D341Med (cell line): ENCODE measurements at regions not wholly inside any gene's neighbourhood (a gene's known extent, or its start where the extent isn't known, plus 50 kb on each side); places are given as distances from the start of the nearest gene placed in this dataset.
"Not testable (repeated sequence)": the region's sequence is repeated elsewhere in the genome, so short reads cannot be mapped to it uniquely, and the experiment has no call there.

ENCODE experiments used
- DNase-seq: peaks from one replicate; pipeline ENCODE4 v3.0.0; 2012; ENCODE audit warnings: low spot score

DNA sequence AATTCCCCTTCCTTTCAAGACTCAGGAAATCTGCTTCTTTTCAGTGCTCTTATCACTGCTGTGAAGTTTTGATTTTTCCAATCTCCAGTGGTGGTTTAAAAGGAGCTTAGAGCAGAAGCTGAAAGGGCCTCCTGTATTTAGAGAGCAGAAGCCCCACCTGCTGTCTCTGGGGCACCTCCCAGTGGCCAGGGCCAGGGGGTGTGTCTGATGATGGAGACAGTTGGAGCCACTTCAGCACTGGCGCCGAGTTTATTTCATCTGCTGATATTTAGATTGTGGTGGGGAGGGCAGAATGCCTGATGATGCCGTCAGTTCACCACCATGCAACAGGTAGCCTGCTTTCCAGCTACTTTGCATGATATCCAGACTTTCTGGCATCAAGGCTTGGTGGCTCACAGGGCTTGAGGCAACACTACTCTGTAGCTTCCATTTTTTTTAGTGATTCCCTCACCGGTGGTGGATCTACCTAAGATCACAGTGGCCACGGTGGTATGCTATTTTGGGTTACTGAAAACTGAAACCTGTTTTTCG is 371.9 kb downstream of the KCNRG start:
- peak; percentile 64 for DNase-seq

DNA sequence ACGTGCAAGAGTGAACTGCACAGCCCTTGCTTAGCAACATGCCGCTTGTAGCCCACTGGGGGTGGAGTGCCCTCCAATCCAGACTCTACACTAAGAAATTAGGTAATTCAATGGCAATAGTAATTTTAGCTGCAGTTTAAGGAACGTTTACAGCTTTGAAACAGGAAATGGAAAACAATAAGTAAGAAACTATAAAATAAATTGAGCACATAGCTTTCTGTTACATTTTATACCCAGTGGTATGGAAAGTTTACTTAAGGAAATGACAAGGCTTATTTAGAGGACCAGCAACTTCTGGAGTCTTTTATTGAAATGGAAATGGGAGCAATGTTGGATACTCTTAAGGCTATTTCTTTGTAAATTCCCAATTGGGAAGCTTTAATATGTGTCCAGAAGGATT is 373.2 kb downstream of the KCNRG start:
- DNase-seq, result no peak

DNA sequence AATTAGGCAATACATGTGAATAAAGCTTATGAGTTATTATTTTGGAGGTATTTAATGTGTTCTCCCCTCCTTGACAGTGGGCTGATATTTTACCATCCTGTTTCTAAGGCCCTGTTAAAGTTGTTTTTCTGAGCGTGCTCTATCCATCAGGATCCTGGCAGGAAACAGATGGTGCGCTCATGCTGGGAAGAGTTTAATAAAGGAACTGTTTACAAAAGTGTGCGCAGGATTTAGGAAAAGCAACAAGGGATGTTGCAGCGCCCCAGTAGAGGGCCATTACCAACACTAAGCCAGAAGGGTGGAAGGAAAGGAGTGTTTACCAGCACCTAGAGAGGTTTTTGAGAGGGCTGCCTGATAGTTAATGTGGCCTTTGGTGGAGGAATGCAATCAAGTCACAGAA is 374.5 kb downstream of the KCNRG start:
- peak; percentile 54 for DNase-seq

DNA sequence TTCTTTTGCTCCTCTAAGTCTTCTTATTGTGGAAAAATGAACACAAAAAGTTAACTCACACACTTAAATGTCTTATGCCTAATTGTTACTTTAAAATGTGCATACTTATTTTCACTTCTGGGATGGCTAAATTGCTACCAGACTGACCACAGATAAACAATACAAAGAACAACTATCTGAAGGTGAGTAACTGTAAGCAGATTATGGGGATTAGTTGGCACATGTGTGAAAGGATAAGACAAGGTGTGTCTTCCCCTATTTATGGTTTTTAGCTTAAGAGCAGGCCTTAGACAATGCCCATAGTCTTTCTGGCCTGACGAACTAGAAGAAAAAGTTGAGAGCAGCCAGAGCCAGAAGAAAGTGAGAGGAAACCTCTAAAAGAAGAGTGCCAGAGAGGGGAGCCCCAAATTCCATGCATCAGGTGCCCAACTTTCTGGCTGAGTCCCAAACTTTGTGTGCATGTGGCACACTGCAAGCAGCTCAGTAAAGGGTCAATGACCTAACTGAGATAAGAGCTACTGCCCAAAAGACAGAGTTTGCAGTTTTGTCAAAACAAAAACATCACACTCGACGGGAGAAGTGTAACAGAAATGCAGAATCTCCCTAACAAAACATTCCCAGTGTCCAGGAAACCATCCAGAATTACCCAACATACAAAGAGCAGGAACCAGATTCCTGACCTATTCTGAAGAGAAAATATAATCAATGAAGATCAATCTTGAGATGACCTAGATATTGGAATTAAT is 375.4 kb downstream of the KCNRG start:
- DNase-seq, result no peak

DNA sequence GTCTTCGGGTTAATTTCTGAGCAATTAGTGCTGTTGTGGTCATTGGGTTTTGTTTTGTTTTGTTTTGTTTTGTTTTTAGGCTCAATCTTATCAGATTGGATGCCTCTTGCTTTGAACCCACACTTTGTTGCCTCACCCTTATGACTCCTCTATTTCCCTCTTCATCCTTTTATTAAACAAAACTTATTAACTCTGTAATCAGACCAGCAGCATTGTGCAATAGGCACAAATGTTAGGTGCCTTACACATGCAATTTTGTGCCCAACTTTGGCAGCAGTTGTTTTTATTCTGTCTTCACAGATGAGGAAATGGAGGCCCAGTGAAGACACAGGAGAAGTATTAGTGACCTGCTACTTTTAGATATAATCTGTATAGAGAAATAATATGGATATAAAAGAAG is 377.7 kb downstream of the KCNRG start:
- DNase-seq, result no peak

DNA sequence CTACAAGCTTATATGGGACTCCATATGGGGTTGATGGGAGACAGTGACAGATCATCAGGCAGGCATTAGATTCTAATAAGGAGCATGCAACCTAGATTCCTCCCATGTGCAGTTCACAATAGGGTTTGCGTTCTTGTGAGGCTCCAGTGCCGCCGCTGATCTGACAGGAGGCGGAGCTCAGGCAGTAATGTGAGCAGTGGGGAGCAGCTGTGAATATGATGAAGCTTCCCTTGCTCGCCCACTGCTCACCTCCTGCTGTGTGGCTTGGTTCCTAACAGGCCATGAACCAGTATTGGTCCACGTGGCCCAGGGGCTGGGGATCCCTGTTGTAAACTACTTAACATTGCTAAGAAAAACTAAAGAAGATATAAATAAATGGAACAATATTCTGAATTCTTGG is 378.4 kb downstream of the KCNRG start:
- peak; percentile 43 for DNase-seq

DNA sequence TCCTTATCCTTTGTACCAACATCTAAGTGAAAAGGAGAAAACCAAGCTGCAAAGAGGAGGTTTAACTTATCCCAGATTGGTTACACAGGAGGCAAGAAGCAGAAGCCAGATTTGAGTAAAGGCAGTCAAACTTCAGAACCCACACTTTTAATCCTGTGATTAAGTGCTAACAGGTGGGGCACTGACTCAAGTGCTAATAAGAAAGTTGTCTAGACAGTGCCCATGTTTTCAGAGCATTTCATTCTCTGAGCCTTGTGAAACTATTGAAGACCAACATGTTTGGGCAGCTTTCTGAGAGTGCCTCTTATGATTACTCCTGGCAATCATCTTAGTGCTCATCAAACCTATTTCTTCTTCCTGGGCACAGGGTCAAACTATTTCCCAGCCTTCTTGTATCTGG is 380.8 kb downstream of the KCNRG start:
- no peak for DNase-seq

DNA sequence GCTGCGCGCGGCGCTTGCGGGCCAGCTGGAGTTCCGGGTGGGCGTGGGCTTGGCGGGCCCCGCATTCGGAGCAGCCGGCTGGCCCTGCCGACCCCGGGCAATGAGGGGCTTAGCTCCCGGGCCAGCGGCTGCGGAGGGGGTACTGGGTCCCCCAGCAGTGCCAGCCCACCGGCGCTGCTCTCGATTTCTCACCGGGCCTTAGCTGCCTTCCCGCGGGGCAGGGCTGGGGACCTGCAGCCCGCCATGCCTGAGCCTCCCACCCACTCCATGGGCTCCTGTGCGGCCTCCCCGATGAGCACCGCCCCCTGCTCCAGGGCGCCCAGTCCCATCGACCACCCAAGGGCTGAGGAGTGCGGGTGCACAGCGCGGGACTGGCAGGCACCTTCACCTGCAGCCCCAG is 381.4 kb downstream of the KCNRG start:
- DNase-seq, result not testable (repeated sequence)

DNA sequence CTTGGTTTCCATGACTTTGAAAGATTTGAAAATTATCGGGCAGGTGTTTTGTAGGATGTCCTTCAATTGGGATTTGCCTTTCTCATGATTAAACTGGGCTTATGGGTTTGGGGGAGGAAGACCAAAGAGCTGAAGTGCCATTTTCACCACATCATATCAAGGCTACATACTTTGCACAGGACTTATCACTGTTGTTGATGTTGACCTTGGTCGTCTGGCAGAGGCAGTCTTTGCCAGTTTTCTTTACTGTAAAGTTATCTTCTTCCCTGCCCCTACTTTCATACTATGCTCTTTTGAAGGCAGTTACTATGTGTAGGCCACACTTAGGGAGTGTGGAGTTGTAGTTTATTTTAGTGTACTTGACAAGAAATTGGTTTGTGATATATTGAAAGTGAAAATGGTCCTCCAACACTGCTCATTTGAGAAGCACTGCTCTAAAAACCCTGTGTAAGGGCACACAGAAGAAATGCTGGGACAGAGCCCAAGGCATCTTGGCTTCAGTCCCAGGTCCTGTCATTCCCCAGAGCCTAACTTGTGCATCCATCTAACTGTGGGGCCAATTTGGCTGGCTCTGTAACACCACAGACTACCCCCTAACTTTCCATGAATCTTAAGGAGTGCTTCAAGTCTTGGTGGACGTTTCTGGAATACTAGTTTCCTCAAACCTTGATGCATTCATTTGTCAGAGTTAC is 384.9 kb downstream of the KCNRG start:
- DNase-seq, result no peak

DNA sequence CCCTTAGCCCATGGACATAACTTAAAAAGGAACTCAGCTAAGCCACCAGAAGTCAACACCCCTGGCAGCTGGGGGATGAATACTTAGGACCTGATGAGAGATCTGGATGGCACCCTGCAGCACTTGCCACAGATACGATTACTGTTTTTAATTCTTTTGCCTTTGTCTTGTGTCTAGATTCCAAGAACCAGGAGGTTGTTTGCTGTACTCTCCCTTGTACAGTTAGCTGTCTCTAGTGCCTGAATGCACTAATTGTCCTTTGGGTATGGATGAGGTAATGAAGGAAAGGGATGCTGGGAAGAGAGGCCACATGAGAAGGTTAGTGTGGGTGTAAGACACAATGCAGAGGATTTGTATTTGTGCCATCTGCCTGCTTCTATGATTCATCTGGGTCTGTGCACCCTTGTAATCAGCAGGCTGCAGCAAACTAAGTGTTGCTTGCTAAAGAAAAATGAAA is 385.8 kb downstream of the KCNRG start:
- peak; percentile 43 for DNase-seq

DNA sequence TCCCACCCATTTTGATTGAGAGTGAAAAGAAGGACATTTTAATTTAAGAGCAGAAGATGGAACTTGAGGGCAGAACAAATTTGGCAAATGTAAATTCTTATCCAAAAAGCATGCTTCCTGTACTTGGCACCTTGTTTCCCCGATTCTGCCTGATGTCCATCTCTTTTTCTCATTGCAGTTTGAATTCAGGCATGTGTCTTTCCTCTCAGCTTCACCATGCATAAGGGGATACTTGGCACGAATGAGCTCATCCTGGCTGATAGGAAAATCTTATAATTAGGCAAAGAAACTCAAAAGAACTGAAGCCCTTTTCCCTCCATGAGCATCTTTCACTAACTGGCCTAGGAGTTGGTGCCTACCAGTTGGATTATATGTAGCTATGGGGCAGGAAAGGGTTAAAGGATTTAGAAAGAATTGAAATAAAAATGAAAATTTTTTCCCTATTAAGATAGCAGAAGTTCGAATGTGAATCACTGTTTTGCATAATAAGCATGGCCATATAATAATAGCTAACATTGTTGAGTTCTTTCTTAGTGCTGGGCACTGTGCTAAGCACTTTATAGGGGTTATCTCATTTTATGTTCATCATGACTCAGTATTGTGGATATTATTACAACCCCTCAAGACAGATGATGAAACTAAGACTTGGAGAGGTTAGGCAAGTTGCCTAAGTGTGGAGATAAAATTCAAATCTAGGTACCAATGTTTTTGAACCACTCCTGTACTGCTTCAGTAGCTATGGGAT is 386.6 kb downstream of the KCNRG start:
- DNase-seq, result no peak

DNA sequence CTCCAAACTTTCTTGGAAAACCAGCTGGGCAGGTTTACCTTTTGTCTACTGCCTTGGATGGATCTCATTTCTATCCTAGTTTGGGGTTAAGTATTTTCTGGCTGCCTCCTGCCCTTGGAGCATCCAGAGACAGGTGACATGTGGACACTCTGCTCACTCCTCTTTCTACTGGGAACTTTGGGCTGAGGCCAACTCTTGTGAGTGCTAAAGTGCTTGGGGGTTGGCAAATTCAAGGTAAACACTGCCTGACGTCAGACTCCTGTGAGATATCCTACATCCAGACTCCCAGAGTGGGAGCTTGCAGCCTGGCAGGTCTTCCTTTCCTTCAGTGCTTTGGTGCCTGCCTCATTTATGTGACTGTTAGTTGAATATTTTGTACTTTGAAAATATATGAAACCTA is 388.1 kb downstream of the KCNRG start:
- no peak for DNase-seq

DNA sequence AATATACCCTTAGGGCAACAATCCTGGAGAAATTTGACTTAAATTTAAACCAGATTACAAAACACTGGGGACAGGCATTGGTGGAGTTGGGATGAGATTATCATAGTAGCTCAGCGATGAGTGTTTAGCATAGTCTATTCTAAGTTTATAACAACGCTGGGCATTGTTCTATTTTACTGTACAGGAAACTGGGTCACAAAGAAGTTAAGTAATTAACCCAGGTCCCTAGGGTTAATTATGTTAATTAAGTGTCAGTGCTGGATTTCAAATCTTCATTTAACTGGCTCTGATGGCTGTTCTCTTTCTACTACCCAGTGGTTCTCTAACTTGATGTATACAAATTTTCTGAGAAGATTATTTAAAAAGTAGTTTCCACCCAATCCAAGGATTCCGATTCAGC is 388.9 kb downstream of the KCNRG start:
- DNase-seq, result no peak

DNA sequence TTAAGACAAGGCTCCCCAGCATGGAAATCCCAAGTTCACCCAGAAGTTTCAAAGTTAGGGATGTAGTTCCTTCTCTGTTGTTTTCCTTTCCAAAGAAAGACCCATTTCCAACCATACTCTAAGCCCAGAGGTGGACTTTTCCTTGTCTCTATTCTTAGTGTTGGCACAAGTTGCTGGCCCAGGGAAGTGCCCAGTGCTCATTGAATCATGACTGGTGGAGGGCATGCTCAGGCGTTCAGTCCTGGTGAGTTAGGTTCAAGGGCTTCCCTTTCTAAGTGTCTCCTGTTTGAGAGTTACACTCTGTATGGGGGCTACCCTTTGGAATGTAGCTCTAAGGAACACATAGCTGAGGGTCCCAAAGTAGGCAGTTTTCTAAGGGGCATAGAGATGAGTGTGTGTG is 389.5 kb downstream of the KCNRG start:
- DNase-seq, result no peak

DNA sequence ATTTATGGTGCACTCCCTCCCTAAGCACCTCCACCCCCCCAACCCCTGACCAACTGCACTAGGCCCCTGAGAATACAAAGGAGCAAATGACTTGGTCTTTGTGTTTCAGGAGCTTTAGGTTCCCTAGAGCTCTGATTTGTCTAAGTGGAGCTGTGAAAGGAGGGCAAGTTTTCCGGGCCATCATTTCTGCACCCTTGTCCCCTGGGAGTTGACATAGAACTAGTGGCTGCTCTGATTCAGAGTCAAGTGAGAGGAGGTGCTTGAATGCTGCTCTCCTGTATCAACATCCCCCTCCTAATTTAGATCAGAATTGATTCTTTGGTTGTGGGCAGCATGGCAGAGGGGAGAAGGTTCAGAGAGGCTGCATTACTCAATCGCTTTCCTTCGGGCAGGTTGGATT is 391.6 kb downstream of the KCNRG start:
- no peak for DNase-seq

DNA sequence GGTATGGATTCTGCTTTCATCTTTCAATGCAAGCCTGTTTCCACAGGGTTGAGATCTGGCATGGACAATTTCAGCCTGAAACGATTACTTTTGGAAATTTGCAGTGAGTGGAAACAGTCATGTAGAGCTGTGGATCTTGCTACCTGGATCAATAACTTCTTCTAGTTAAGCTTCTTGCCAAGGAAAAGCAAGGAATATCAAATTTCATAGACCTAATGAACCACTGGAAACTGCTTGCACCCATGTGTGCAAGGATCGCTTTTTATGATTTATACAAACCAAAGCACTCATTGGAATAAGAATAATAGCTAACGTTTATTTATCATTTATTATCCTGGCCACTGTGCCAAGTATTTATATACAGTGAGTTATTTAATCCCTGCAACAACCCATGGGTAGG is 392.8 kb downstream of the KCNRG start:
- no peak for DNase-seq

DNA sequence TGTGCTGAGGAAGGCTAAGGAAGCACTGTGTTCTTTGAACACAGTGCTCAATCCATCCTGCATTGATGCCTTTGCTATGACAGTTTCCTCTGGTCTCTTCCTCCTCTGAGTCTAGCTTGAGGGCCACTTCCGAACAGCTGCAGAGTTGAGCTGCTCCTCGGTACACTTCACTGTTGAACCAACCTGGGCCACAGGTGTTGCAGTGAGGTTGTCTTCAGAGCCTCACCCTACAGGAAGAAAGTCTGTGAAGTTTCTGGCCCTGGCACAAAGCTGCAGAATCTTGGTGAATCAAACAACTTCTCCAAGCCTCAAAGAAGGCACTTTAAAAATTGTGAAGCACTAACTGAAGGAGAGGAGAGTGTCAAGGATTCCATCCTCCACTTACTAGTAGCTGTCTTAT is 394.0 kb downstream of the KCNRG start:
- DNase-seq, result no peak

DNA sequence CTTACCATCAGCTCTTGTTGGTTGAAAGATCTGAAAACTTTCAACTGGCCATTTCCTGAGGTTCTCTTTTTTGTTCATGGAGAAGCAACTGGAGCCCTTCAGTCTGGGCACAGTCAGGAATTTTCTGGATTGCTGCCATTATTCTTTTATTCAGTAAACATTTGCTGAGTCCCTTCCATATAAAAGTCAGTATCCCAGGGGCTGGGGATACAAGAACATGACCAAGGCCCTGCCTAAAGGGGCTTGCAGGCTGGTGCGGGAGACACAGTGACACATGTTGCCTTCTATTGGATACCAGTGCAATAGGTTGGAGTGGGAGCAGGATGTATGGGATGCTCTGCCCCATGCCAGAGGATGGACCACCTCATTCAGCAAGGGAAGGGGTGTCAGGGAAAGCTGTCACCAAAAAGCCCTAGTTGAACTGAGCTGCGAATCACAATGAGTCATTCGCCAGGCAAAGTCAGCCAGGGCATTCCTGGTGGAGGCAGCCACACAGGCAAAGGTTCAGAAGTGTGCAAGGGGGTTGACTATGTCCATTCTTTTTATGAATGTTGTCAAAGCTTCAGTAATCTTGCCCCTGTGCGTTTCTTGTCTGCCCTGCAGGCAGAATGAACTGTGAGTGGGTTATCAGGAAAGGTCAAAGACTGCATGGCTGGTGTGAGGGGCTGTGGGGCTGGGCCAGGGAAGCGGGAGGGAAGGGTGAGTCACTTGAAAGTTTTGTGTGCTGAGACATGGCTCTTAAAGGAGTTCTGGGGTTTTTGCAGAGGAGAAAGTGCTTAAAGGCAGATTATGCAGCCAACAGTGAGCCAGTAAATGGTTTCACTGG is 395.9 kb downstream of the KCNRG start:
- no peak for DNase-seq

DNA sequence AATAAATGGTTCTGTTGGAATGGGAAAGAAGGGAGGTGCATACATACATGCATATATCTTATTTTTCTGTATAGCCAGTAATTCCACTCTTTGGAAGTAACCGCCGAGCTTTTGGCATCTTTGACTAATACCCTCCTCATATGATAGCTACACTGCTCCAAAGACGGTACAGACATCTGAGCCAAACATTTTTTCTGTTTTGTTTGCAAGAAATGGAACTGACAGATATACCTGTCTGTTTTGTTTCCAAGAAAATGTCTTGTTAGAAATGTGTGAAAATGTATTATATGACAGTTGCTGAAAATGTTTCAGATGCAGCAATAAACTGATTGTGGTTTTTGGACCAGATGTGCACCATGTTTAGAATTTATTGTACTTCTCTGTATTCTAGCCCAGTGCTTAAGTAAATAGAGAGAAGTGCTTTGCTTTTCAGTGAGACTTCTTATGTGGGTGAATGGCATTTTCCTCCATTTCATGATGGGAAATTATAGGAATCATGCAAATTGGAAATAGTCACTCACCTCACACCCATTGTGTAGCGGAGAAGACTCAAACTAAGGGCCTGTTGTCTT is 396.9 kb downstream of the KCNRG start:
- DNase-seq, result no peak

DNA sequence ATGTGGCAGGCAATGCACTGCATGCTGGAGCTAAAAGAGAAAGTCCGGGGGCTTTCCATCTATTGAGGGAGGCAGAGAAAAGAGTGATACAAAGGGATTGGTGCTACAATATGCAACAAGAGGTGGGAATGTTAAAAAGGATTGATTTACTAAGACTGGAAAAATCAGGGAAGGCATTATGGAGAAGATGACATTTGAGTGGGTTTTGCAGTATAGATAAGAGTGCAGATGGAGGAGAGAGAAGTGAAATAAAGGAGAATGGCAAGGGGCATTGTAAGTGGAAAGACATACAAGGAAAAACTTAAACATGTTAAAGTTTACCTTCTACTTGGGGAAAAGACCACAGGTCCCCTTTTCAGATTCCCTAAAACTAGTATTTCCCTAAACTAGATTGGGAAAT is 399.4 kb downstream of the KCNRG start:
- no peak for DNase-seq

DNA sequence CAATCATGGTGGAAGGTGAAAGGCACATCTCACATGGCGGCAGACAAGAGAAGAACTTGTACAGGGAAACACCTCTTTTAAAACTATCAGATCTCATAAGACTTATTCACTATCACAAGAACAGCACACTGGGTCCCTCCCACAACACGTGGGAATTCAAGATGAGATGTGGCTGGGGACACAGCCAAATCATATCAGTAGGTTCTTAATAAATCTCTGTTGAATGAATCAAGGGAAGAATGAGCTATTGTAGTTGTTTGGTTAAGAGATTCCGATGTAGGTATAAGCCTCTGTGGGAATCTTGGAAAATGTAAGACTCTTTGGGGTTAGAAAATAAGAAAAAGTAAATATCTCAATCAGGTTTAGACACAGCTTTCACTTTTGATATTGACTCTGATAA is 400.2 kb downstream of the KCNRG start:
- no peak for DNase-seq

DNA sequence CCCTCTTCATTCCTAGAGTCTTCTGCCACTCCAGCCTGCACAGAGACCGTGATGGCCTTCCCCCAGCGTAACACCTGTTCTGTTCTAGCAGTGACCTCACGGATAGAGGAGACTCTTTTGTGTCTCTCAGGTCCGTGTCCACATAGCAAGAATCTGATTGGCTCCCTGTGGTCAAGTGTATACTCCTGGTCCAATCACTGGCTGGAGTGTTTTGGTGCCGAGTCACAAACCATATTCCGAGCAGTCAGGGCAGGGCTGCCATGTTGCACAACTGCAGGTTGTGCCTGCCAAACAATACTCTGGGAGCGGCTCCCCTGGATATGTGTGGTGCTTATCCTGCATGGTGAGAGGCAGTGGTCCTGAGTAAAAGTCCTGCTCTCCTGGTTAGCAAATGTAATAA is 402.4 kb downstream of the KCNRG start:
- DNase-seq, result no peak
